SK-MEL-5 (cell line): ENCODE measurements at regions not wholly inside any gene's neighbourhood (a gene's known extent, or its start where the extent isn't known, plus 50 kb on each side); places are given as distances from the start of the nearest gene placed in this dataset.
"Not testable (repeated sequence)": the region's sequence is repeated elsewhere in the genome, so short reads cannot be mapped to it uniquely, and the experiment has no call there.

ENCODE experiments used
- DNase-seq: peaks from one replicate; pipeline ENCODE4 v3.0.0-alpha.2; 2016; ENCODE audit warnings: low read depth, low spot score
- in situ Hi-C: cut with HindIII; loops from 2 replicates; pipeline ENCODE4 v1.10.0; 2016; ENCODE audit warnings: low sequenced_read_pairs, high pct_unique_total_duplicates, low pct_unique_long_range_greater_than_20kb

- in situ Hi-C loops, result no loop called here
- no peak for DNase-seq
These were observed 215.8 kb downstream of the SLCO4C1 start for GRCh38 chr5:102080288-102080687.

- no peak for DNase-seq
- in situ Hi-C loops, result no loop called here
These were observed 218.2 kb downstream of the SLCO4C1 start for GRCh38 chr5:102077920-102078319.

GRCh38 chr5:102069974-102070373 is 226.1 kb downstream of the SLCO4C1 start:
- in situ Hi-C loops, result no loop called here
- DNase-seq, result no peak

- DNase-seq, result no peak
- in situ Hi-C loops, result no loop called here
These were observed 227.2 kb downstream of the SLCO4C1 start for GRCh38 chr5:102068870-102069269.

GRCh38 chr5:102049517-102049916 is 246.6 kb downstream of the SLCO4C1 start:
- in situ Hi-C loops, result no loop called here
- no peak for DNase-seq

GRCh38 chr5:102048940-102049339 is 247.1 kb downstream of the SLCO4C1 start:
- DNase-seq, result no peak
- in situ Hi-C loops, result no loop called here

- in situ Hi-C loops, DNase-seq: not testable (repeated sequence)
These were observed 249.0 kb downstream of the SLCO4C1 start for GRCh38 chr5:102047073-102047472.

GRCh38 chr5:102040326-102040725 is 255.8 kb downstream of the SLCO4C1 start:
- DNase-seq, result no peak
- in situ Hi-C loops, result no loop called here

GRCh38 chr5:102036927-102037326 is 259.2 kb downstream of the SLCO4C1 start:
- no peak for DNase-seq
- in situ Hi-C loops, result no loop called here

- in situ Hi-C loops, result no loop called here
- DNase-seq, result no peak
These were observed 264.4 kb downstream of the SLCO4C1 start for GRCh38 chr5:102031711-102032110.

- no peak for DNase-seq
- in situ Hi-C loops, result no loop called here
These were observed 277.4 kb downstream of the SLCO4C1 start for GRCh38 chr5:102018690-102019089.

- DNase-seq, result no peak
- in situ Hi-C loops, result no loop called here
These were observed 277.8 kb downstream of the SLCO4C1 start for GRCh38 chr5:102018279-102018678.

GRCh38 chr5:102014371-102014770 is 281.7 kb downstream of the SLCO4C1 start:
- in situ Hi-C loops, result no loop called here
- DNase-seq, result no peak

- in situ Hi-C loops, result no loop called here
- DNase-seq, result no peak
These were observed 285.4 kb downstream of the SLCO4C1 start for GRCh38 chr5:102010644-102011043.

- in situ Hi-C loops, result no loop called here
- no peak for DNase-seq
These were observed 298.8 kb downstream of the SLCO4C1 start for GRCh38 chr5:101997235-101997634.

GRCh38 chr5:101995585-101995984 is 300.5 kb downstream of the SLCO4C1 start:
- DNase-seq, result no peak

GRCh38 chr5:101991486-101991885 is 304.6 kb downstream of the SLCO4C1 start:
- in situ Hi-C loops, result no loop called here
- DNase-seq, result no peak

More at GRCh38 chr5:101995585-101995984, 300.5 kb downstream of the SLCO4C1 start:
- in situ Hi-C loops, result no loop called here

GRCh38 chr5:101989659-101990058 is 306.4 kb downstream of the SLCO4C1 start:
- no peak for DNase-seq
- in situ Hi-C loops, result no loop called here

GRCh38 chr5:101977729-101978345 is 318.2 kb downstream of the SLCO4C1 start:
- in situ Hi-C loops, result no loop called here
- peak; percentile 77 for DNase-seq

- in situ Hi-C loops, result no loop called here
- no peak for DNase-seq
These were observed 319.2 kb downstream of the SLCO4C1 start for GRCh38 chr5:101976933-101977332.
